BLaER1 treated with 17β-estradiol and CSF1 and Interleukin-3, amounts not matched to agents 10 nM and 100 nM (cell line): ENCODE measurements at regions not wholly inside any gene's neighbourhood (a gene's known extent, or its start where the extent isn't known, plus 50 kb on each side); places are given as distances from the start of the nearest gene placed in this dataset.

Experiments used
- H3K27ac ChIP-seq, 11 experiments: shearing (Covaris generic); formaldehyde crosslinking; 2 replicates each; pipeline ENCODE4 v1.8.1; 2022
- H3K27me3 ChIP-seq, 11 experiments: shearing (Covaris generic); formaldehyde crosslinking; 2 replicates each; pipeline ENCODE4 v1.8.1; 2022
- H3K36me3 ChIP-seq, 11 experiments: shearing (Covaris generic); formaldehyde crosslinking; 2 replicates each; pipeline ENCODE4 v1.8.1; 2022
- H3K4me1 ChIP-seq, 10 experiments: shearing (Covaris generic); formaldehyde crosslinking; 2 replicates each; pipeline ENCODE4 v1.8.1; 2022
- H3K4me2 ChIP-seq, 11 experiments: shearing (Covaris generic); formaldehyde crosslinking; 2 replicates each; pipeline ENCODE4 v1.8.1; 2022
- H3K4me3 ChIP-seq, 10 experiments: shearing (Covaris generic); formaldehyde crosslinking; 2 replicates each; pipeline ENCODE4 v1.8.1; 2022
- H3K9ac ChIP-seq, 11 experiments: shearing (Covaris generic); formaldehyde crosslinking; 2 replicates each; pipeline ENCODE4 v1.8.1; 2022
- H3K9me3 ChIP-seq, 11 experiments: shearing (Covaris generic); formaldehyde crosslinking; replicated peaks in 1 of 11; 2 replicates each; pipeline ENCODE4 v1.8.1; 2022
- H4K20me1 ChIP-seq, 11 experiments: shearing (Covaris generic); formaldehyde crosslinking; 2 replicates each; pipeline ENCODE4 v1.8.1; 2022
- Cebpa-rat ChIP-seq, 11 experiments: shearing (Covaris generic); IDR thresholded peaks; 2 replicates each; pipeline ENCODE4 v1.8.1; 2022

DNA sequence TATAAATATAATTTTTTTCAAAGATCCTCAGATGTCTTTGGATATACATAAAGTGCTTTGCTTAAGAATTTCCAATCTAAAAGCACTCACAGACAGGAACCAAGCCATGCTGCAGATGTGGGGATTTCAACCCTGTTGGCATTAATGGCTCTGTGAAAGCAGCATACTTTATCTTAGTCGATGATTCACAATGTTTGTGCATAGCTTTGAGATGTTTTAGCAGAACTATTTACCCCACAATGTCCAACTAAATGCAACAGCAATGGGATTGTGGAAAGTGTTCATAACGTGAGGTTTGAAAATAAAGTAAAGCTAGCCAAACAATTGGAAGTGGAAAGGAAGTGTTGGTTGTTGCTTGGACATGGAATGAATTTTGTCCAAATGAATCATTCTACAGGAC is 371.4 kb downstream of the SOX2 start:
- no peak overlapping the region for H3K9ac ChIP-seq
- H3K36me3 ChIP-seq = no peaks in the 10 kb centered on the region
- TF ChIP-seq Cebpa-rat (IDR thresholded peaks at IDR 0.05) = no peak
- no peak overlapping the region for H3K4me2 ChIP-seq
- H3K4me3 ChIP-seq = no peak overlapping the region
- H3K27ac ChIP-seq = no peak overlapping the region
- no peaks in the 10 kb centered on the region for H3K9me3 ChIP-seq
- no peaks in the 10 kb centered on the region for H4K20me1 ChIP-seq
- H3K4me1 ChIP-seq = no peaks in the 10 kb centered on the region
- no peaks in the 10 kb centered on the region for H3K27me3 ChIP-seq

DNA sequence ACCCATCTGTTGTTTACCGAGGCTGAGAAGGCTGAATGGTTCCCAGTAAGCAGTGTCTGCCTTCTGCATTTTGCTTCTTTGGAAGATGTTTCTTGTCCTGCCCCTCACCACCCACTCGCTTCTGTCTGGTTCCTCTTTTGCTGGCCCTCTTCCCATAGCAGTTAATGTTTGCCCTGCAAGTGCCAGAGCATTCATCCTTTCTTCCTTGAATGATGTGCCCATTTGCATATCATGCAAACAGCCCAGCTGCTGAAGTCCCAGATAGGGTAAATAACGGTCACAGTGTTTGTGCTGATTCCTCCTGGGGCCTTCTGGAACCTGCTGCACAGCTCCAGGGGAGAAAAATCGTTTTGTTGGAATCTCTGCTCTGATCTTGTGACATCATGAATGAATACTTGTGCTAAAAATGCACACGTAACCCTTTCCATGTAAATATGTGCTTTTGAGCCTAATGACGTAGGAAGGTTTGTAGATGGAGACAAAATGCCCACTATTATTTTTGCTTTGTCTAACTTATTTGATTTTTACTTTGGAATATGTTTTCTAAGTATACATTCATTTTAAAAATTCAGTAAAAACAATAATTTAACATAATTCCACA is 381.0 kb downstream of the SOX2 start:
- Histone ChIP-seq H3K9me3 (peaks cover 0 to 12% (median 0%) of the 10 kb centered on the region in 11 experiments; a peak in 4 of 22 replicates), H3K4me3 (no peak overlapping the region), H3K36me3 (no peaks in the 10 kb centered on the region), H3K4me2 (peak overlapping the region; percentile 13 to 74 (median 37); a peak in 19 of 22 replicates), H3K9ac (peak overlapping the region in 1 of 11 experiments; percentile 35; a peak in 2 of 22 replicates), H4K20me1 (no peaks in the 10 kb centered on the region), H3K4me1 (peaks cover 8 to 46% (median 11%) of the 10 kb centered on the region in 10 experiments; a peak in 16 of 20 replicates), H3K27me3 (no peaks in the 10 kb centered on the region), H3K27ac (peak overlapping the region in 3 of 11 experiments; percentile 41 to 63 (median 59); a peak in 5 of 22 replicates)
- TF ChIP-seq Cebpa-rat (IDR thresholded peaks at IDR 0.05) = no peak

DNA sequence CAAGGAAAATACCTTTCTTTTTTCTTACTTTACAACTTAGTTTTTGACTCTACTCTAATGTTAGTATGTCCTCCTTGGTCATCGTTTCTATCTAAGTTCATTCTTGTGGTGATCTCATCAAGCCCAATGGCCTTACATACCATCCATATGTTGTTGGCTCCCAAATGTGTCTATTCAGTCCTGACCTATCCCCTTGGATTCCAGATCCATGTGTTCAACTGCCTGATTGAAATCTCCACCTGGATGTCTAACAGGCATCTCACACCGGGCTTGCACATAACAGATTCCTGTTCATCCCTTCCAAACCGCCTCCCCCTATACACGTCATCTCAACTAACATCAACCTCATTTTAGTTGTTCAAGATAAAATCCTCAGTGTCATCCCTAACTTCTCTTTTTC is 382.6 kb downstream of the SOX2 start:
- peak overlapping the region in 2 of 11 experiments; percentile 32 to 39; a peak in 4 of 22 replicates for H3K4me2 ChIP-seq
- peaks cover 0 to 12% (median 0%) of the 10 kb centered on the region in 11 experiments; a peak in 4 of 22 replicates for H3K9me3 ChIP-seq
- H3K4me1 ChIP-seq = peaks cover 8 to 46% (median 11%) of the 10 kb centered on the region in 10 experiments; a peak in 16 of 20 replicates
- H3K27me3 ChIP-seq = no peaks in the 10 kb centered on the region
- no peaks in the 10 kb centered on the region for H4K20me1 ChIP-seq
- H3K9ac ChIP-seq = no peak overlapping the region
- no peaks in the 10 kb centered on the region for H3K36me3 ChIP-seq
- H3K4me3 ChIP-seq = no peak overlapping the region
- H3K27ac ChIP-seq = no peak overlapping the region
- TF ChIP-seq Cebpa-rat (IDR thresholded peaks at IDR 0.05) = no peak

DNA sequence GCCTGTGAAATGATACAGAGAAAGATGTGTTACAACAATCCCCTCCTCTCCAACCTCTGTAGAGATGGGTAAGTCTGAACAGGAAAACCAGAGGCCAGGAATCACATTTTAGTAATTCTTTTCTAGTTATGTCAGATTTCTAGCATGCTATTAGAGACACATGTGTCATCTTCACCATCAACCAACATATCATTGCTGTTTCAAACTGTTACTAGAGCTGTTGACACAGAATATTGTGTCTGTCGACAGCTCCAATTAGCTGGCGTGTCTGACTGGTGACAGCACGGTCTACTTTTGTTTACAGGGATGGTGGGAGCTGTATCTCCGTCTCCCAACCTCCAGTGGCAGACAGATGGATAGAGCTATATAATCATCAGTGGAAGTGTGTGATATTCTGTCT is 393.2 kb downstream of the SOX2 start:
- Histone ChIP-seq H3K4me1 (peaks cover 0 to 12% (median 0%) of the 10 kb centered on the region in 10 experiments; a peak in 2 of 20 replicates), H3K9me3 (peaks cover 12 to 30% (median 19%) of the 10 kb centered on the region in 11 experiments), H3K4me2 (no peak overlapping the region), H3K4me3 (no peak overlapping the region), H3K27ac (no peak overlapping the region), H3K27me3 (no peaks in the 10 kb centered on the region), H3K9ac (no peak overlapping the region), H3K36me3 (no peaks in the 10 kb centered on the region), H4K20me1 (no peaks in the 10 kb centered on the region)
- no peak for TF ChIP-seq Cebpa-rat (IDR thresholded peaks at IDR 0.05)

DNA sequence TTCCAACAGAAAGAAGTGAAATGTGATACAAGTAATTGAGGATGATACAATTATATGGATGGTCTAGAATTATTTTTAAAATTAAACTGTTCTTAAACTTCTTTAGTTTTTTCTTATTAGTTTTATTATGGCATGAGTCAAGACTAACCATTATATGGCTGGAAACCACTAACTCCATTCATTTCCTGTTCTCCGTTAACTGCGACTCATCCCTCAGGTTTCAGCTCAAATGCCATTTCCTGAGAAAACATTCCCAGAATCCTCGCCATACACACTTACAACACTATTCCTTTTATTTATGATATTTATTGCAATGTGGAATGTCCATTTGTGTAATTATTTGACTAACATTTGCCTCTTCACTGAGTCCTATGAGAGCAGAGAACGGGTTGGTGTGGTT is 394.1 kb downstream of the SOX2 start:
- peak overlapping the region in 2 of 11 experiments; percentile 1 to 40; a peak in 3 of 22 replicates for H3K4me2 ChIP-seq
- no peaks in the 10 kb centered on the region for H4K20me1 ChIP-seq
- H3K27me3 ChIP-seq = no peaks in the 10 kb centered on the region
- no peaks in the 10 kb centered on the region for H3K36me3 ChIP-seq
- no peak overlapping the region for H3K9ac ChIP-seq
- TF ChIP-seq Cebpa-rat (IDR thresholded peaks at IDR 0.05) = no peak
- H3K4me1 ChIP-seq = peaks cover 0 to 22% (median 0%) of the 10 kb centered on the region in 10 experiments; a peak in 2 of 20 replicates
- H3K27ac ChIP-seq = no peak overlapping the region
- peaks cover 12 to 24% (median 14%) of the 10 kb centered on the region in 11 experiments for H3K9me3 ChIP-seq
- H3K4me3 ChIP-seq = no peak overlapping the region

DNA sequence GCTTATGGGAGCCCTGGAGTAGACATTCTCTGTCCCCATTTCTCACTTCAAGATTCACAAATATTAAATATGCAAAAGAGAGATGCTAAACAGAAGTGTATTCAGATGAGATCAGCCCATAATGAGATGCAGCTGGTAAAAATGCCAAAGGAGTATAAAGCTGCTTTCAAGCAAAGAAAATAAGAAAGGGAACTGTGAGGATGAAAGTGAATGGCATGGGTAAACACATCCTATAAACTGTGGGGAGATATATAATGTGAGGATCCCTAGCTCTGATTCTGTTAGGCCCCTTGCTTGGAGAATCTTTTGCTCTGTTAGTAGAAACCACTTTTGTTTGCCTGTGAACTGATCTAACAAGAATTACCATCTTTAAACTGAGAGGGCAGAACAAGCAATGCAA is 396.6 kb downstream of the SOX2 start:
- H3K4me2 ChIP-seq = no peak overlapping the region
- peaks cover 0 to 24% (median 0%) of the 10 kb centered on the region in 10 experiments; a peak in 2 of 20 replicates for H3K4me1 ChIP-seq
- H3K4me3 ChIP-seq = no peak overlapping the region
- no peaks in the 10 kb centered on the region for H3K36me3 ChIP-seq
- no peak overlapping the region for H3K9ac ChIP-seq
- H3K27ac ChIP-seq = no peak overlapping the region
- H3K27me3 ChIP-seq = no peaks in the 10 kb centered on the region
- no peaks in the 10 kb centered on the region for H4K20me1 ChIP-seq
- no peak for TF ChIP-seq Cebpa-rat (IDR thresholded peaks at IDR 0.05)
- peaks cover 0 to 8% (median 0%) of the 10 kb centered on the region in 11 experiments; a peak in 5 of 22 replicates for H3K9me3 ChIP-seq

DNA sequence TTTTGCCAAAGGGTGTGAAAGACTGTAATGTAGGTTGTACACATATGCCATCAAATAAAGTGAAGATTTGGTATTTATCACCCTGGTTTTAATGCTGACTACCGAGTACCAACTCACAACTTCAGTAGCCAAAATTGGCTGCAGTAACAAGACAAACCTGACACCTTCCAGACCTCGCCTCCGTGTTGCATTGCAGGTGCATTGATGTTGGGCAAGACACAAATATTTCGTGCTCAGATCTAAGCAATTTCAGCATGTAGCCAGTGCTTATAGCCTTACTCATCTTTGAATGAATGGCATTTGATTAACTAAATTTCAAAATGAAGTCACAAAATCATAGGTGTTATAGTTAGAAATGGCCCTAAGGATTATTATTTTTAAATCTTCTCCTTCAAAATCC is 400.2 kb downstream of the SOX2 start:
- Histone ChIP-seq H3K4me2 (no peak overlapping the region), H3K4me1 (peaks cover 0 to 15% (median 0%) of the 10 kb centered on the region in 10 experiments; a peak in 2 of 20 replicates), H3K27me3 (no peaks in the 10 kb centered on the region), H3K4me3 (no peak overlapping the region), H3K9ac (no peak overlapping the region), H3K27ac (no peak overlapping the region), H3K36me3 (no peaks in the 10 kb centered on the region), H3K9me3 (peaks cover 0 to 8% (median 0%) of the 10 kb centered on the region in 11 experiments; a peak in 5 of 22 replicates), H4K20me1 (no peaks in the 10 kb centered on the region)
- TF ChIP-seq Cebpa-rat (IDR thresholded peaks at IDR 0.05) = no peak

DNA sequence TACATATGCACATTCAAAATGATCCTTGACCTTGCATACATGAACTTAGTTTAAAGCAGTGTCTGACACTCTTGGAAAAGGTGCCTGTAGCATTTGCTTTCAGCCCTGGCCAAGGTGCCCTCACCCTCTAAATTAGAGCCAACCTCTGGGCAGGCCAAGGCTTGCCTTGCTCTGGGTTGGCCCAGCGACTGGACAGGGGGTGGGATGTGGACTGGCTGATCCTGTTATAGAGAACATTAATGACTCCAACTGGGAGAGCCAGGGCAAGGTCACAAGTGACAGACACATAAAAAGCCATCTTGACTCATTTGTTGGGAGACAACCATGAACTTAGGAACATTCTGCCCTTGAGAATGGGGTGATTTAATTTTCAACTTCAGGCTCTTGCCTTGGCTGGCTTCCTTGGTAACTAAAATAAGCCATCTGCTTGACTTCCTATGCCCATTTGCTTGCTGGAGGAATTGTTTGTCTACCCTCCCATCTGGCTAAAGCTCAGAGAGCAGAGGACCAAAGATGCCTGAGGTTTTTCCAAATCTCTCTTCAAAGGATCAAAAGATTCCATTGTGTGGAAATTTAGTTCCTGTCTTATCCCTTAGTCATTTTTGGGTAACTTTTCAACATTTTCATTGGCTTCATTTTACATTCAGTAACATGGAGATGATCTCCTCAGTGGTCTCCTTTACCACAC is 403.7 kb downstream of the SOX2 start:
- H3K9ac ChIP-seq = no peak overlapping the region
- no peak for TF ChIP-seq Cebpa-rat (IDR thresholded peaks at IDR 0.05)
- H3K27ac ChIP-seq = no peak overlapping the region
- no peaks in the 10 kb centered on the region for H3K36me3 ChIP-seq
- H3K4me2 ChIP-seq = no peak overlapping the region
- H3K27me3 ChIP-seq = no peaks in the 10 kb centered on the region
- H3K4me1 ChIP-seq = peaks cover 0 to 6% (median 0%) of the 10 kb centered on the region in 10 experiments; a peak in 2 of 20 replicates
- H4K20me1 ChIP-seq = no peaks in the 10 kb centered on the region
- no peaks in the 10 kb centered on the region for H3K9me3 ChIP-seq
- H3K4me3 ChIP-seq = no peak overlapping the region

DNA sequence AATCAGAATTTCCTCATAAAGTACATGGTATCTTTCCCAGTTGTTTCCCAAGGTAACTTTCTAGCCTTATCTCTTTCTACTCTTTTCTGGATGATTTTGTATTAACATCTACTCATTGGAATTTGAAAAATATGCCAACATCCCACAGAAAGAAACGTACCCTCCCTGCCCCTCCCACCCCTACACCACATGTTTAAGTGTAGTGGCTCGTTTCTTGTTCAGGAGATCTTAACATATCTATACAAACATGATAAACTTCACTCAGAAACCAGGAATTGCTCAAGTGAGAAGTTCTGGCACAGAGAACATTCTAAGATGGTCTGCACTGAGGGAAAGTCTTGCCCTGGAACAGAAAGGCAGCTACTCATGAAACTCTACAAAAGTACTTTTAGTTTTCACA is 404.7 kb downstream of the SOX2 start:
- H4K20me1 ChIP-seq = no peaks in the 10 kb centered on the region
- H3K4me2 ChIP-seq = no peak overlapping the region
- no peak overlapping the region for H3K4me3 ChIP-seq
- H3K27me3 ChIP-seq = no peaks in the 10 kb centered on the region
- TF ChIP-seq Cebpa-rat (IDR thresholded peaks at IDR 0.05) = no peak
- no peaks in the 10 kb centered on the region for H3K36me3 ChIP-seq
- no peaks in the 10 kb centered on the region for H3K9me3 ChIP-seq
- H3K4me1 ChIP-seq = no peaks in the 10 kb centered on the region
- no peak overlapping the region for H3K9ac ChIP-seq
- no peak overlapping the region for H3K27ac ChIP-seq
